ENCODE measurements at regions not wholly inside any gene's neighbourhood (a gene's known extent, or its start where the extent isn't known, plus 50 kb on each side); places are given as distances from the start of the nearest gene placed in this dataset.

DNA sequence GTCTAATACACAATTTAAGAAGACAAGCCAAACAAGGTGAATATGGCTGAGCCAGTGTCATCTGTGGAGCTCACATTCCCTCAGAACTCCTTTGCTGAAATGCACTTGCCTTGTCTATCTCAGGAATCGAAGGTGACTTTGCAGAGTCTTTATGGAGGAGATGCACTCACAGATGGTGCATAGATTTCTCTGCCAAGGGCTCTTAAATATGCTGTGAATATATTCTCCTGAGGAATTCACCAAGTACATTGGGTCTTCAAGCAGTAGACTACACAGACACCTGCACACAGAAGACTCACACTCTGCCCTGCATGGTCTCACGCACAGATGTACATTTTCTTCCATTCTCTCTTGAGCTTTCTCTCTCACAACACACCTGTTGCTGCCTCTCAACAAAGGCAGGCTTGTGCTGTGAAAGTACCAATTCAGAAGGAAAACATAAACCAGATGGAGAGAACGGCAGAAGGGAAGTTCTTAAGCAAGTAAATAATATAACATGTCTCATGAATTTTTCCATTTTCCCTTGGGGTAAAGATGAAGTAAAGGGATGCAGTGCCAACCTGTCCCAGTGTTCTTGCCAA is 174.7 kb downstream of the DLEU7 start:
- H3K4me3 ChIP-seq (ENCODE audit: control insufficient read depth, low read depth, low read length): no peak overlapping the region
- DNase-seq (ENCODE audit: low read depth): no peak
- TF ChIP-seq, protein P1, sequence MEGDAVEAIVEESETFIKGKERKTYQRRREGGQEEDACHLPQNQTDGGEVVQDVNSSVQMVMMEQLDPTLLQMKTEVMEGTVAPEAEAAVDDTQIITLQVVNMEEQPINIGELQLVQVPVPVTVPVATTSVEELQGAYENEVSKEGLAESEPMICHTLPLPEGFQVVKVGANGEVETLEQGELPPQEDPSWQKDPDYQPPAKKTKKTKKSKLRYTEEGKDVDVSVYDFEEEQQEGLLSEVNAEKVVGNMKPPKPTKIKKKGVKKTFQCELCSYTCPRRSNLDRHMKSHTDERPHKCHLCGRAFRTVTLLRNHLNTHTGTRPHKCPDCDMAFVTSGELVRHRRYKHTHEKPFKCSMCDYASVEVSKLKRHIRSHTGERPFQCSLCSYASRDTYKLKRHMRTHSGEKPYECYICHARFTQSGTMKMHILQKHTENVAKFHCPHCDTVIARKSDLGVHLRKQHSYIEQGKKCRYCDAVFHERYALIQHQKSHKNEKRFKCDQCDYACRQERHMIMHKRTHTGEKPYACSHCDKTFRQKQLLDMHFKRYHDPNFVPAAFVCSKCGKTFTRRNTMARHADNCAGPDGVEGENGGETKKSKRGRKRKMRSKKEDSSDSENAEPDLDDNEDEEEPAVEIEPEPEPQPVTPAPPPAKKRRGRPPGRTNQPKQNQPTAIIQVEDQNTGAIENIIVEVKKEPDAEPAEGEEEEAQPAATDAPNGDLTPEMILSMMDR (IDR thresholded peaks at IDR 0.05; ENCODE audit: control insufficient read depth, insufficient read depth, low read depth, low read length, missing control alignments): no peak

DNA sequence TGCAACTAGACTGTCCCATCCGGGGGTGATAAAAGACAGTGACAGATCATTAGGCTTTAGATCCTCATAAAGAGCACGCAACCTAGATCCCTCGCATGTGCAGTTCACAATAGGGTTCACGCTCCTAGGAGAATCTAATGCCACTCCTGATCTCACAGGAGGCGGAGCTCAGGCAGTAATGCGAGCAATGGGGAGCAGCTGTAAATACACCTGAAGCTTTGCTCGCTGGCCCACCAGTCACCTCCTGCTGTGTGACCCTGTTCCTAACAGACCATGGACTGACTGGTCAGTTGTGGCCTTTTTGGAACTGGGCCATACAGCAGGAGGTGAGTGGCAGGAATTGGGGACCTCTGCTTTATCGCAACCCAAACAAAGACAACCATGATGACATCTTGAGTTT is 173.2 kb downstream of the DLEU7 start:
- TF ChIP-seq, protein P1 (IDR thresholded peaks at IDR 0.05; ENCODE audit: control insufficient read depth, insufficient read depth, low read depth, low read length, missing control alignments): no peak
- DNase-seq (ENCODE audit: low read depth): no peak

GRCh38 chr13:50670847-50671496 is 172.5 kb downstream of the DLEU7 start:
- no peak overlapping the region for H3K4me3 ChIP-seq (ENCODE audit: control insufficient read depth, low read depth, low read length)
- TF ChIP-seq, protein P1 (IDR thresholded peaks at IDR 0.05; ENCODE audit: control insufficient read depth, insufficient read depth, low read depth, low read length, missing control alignments): no peak
- DNase-seq (ENCODE audit: low read depth): no peak

More for the DNA sequence above, 173.2 kb downstream of the DLEU7 start:
- H3K4me3 ChIP-seq (ENCODE audit: control insufficient read depth, low read depth, low read length): no peak overlapping the region

- TF ChIP-seq, protein P1 (IDR thresholded peaks at IDR 0.05; ENCODE audit: control insufficient read depth, insufficient read depth, low read depth, low read length, missing control alignments): no peak
- DNase-seq (ENCODE audit: low read depth): no peak
- no peak overlapping the region for H3K4me3 ChIP-seq (ENCODE audit: control insufficient read depth, low read depth, low read length)
Measured at GRCh38 chr13:50671497-50671850, 172.0 kb downstream of the DLEU7 start.

DNA sequence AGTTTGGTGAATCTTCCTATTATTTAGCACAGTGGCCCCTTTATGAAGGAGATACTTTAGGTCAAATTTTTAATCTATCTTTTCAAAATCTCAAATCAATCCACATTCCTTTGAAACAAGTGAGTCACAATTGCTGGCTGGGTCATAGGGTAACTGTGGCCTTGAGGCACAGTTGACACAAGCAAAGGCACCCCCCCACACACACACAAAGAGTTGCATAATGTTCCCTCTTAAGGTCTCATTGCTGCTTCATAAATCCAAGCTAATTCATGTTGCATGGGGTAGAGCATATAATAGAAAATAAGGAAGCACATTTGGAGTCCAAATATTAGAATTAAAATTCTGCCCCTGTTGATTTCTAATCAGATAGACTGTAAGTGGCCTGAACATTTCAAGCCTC is 171.5 kb downstream of the DLEU7 start:
- TF ChIP-seq, protein P1 (IDR thresholded peaks at IDR 0.05; ENCODE audit: control insufficient read depth, insufficient read depth, low read depth, low read length, missing control alignments): no peak
- H3K4me3 ChIP-seq (ENCODE audit: control insufficient read depth, low read depth, low read length): no peak overlapping the region
- no peak for DNase-seq (ENCODE audit: low read depth)

GRCh38 chr13:50675651-50676050 is 167.8 kb downstream of the DLEU7 start:
- TF ChIP-seq, protein P1 (IDR thresholded peaks at IDR 0.05; ENCODE audit: control insufficient read depth, insufficient read depth, low read depth, low read length, missing control alignments): no peak
- H3K4me3 ChIP-seq (ENCODE audit: control insufficient read depth, low read depth, low read length): no peak overlapping the region
- no peak for DNase-seq (ENCODE audit: low read depth)

Data from AG09309 (cell line).